DND-41 (cell line): ENCODE measurements at regions not wholly inside any gene's neighbourhood (a gene's known extent, or its start where the extent isn't known, plus 50 kb on each side); places are given as distances from the start of the nearest gene placed in this dataset.

ENCODE experiments used
- ATAC-seq: fragments of 200-7000 bp; cut with Tn5 transposase; 3 replicates; pipeline ENCODE4 v1.9.1; 2021; ENCODE audit warnings: low read depth; ENCODE audit not compliant: insufficient read depth
- DNase-seq: peaks from one replicate; pipeline ENCODE4 v3.0.0-alpha.2; 2020
- H2AFZ ChIP-seq: 2 replicates; pipeline ENCODE4 v1.6.0; 2012; ENCODE audit warnings: low read depth, low read length
- H3K27ac ChIP-seq: 2 replicates; pipeline ENCODE4 v1.5.1; 2012; ENCODE audit warnings: low read length, inconsistent platforms
- H3K27me3 ChIP-seq: fragments of 200-600 bp; sonication (generic); 2 replicates; pipeline ENCODE4 v1.6.0; 2012; ENCODE audit warnings: low read length, mild to moderate bottlenecking, inconsistent platforms; ENCODE audit not compliant: insufficient read depth, poor library complexity
- H3K36me3 ChIP-seq: 2 replicates; pipeline ENCODE4 v1.5.1; 2012; ENCODE audit warnings: low read length, inconsistent platforms; ENCODE audit not compliant: insufficient read depth
- H3K4me1 ChIP-seq: 2 replicates; pipeline ENCODE4 v1.5.1; 2012; ENCODE audit warnings: mild to moderate bottlenecking, low read length; ENCODE audit not compliant: insufficient read depth
- H3K4me2 ChIP-seq: 2 replicates; pipeline ENCODE4 v1.6.0; 2012; ENCODE audit warnings: mild to moderate bottlenecking, moderate library complexity, low read length, inconsistent platforms; ENCODE audit not compliant: insufficient read depth
- H3K4me3 ChIP-seq, 2 experiments: fragments of 200-600 bp in 1 of 2; shearing (Covaris generic) in 1 of 2; 2 replicates each; pipeline ENCODE4 v1.5.1; 2012 to 2016; ENCODE audit warnings: inconsistent platforms in 2 of 2, low read length in 2 of 2, mild to moderate bottlenecking in 2 of 2, low read depth in 1 of 2, moderate library complexity in 1 of 2
- H3K79me2 ChIP-seq: 2 replicates; pipeline ENCODE4 v1.6.0; 2012; ENCODE audit warnings: low read length, inconsistent platforms; ENCODE audit not compliant: insufficient read depth
- H3K9ac ChIP-seq: 2 replicates; pipeline ENCODE4 v1.6.0; 2012; ENCODE audit warnings: low read depth, mild to moderate bottlenecking, inconsistent platforms, low read length, moderate library complexity
- H3K9me3 ChIP-seq: 2 replicates; pipeline ENCODE4 v1.5.1; 2012; ENCODE audit warnings: low read length, moderate library complexity, mild to moderate bottlenecking, inconsistent platforms; ENCODE audit not compliant: insufficient read depth, severe bottlenecking
- H4K20me1 ChIP-seq: 2 replicates; pipeline ENCODE4 v1.6.0; 2012; ENCODE audit warnings: low read length; ENCODE audit not compliant: insufficient read depth
- EZH2 ChIP-seq: IDR thresholded peaks from 3 replicates; pipeline ENCODE4 v1.6.1; 2012; ENCODE audit warnings: borderline replicate concordance, low read depth, mild to moderate bottlenecking, moderate library complexity, low read length, inconsistent platforms; ENCODE audit not compliant: severe bottlenecking
- TF ChIP-seq, protein P1 (sequence below): IDR thresholded peaks from 2 replicates; pipeline ENCODE4 v1.5.1; 2012; ENCODE audit warnings: borderline replicate concordance, low read length, moderate library complexity, mild to moderate bottlenecking; ENCODE audit not compliant: poor library complexity, severe bottlenecking; ENCODE audit errors: extremely low read depth

DNA sequence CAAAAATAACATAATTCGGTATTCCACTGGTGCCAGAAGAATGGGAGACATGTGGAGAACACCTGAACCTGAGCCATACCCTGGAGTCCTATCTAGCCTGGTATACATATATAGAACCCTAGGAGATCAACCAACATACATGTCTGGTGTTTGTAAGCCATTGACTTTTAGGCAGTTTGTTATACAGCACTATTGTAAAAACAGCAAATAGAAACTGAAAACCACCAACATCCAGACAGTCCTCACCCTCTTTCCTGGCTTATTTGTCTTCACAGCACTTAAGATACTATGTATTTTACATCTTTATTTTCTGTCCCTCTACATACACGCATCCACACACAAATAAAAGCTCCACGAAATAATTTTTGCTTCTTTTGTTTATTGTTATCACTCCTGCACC lies 404.2 kb upstream of the PMFBP1 start:
- TF ChIP-seq, protein P1, sequence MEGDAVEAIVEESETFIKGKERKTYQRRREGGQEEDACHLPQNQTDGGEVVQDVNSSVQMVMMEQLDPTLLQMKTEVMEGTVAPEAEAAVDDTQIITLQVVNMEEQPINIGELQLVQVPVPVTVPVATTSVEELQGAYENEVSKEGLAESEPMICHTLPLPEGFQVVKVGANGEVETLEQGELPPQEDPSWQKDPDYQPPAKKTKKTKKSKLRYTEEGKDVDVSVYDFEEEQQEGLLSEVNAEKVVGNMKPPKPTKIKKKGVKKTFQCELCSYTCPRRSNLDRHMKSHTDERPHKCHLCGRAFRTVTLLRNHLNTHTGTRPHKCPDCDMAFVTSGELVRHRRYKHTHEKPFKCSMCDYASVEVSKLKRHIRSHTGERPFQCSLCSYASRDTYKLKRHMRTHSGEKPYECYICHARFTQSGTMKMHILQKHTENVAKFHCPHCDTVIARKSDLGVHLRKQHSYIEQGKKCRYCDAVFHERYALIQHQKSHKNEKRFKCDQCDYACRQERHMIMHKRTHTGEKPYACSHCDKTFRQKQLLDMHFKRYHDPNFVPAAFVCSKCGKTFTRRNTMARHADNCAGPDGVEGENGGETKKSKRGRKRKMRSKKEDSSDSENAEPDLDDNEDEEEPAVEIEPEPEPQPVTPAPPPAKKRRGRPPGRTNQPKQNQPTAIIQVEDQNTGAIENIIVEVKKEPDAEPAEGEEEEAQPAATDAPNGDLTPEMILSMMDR: no peak
- no peak for TF ChIP-seq EZH2
- Histone ChIP-seq H3K36me3 (no peaks in the 10 kb centered on the region), H3K79me2 (no peaks in the 10 kb centered on the region), H3K4me3 (no peak overlapping the region), H3K4me1 (no peaks in the 10 kb centered on the region), H3K9ac (no peak overlapping the region), H3K4me2 (no peak overlapping the region), H2AFZ (no peak overlapping the region), H3K9me3 (no peaks in the 10 kb centered on the region), H3K27me3 (no peaks in the 10 kb centered on the region), H3K27ac (no peak overlapping the region), H4K20me1 (no peaks in the 10 kb centered on the region)
- DNase-seq (no peak), ATAC-seq (no peak)

DNA sequence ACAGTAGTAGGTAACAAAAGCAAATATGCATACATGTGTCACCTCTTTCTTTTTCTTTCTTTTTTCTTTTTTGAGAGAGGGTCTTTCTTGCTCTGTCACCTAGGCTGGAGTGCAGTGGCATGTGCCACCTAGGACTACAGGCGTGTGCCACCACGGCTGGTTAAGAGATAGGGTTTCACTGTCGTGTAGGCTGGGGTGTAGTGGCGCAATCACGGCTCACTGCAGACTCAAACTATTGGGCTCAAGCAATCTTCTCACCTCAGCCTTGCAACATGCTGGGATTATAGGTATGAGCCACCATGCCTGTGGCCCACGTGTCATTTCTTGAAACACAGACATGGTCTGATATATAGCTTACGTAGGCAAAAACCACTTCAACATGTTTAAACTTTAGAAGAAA lies 397.7 kb upstream of the PMFBP1 start:
- TF ChIP-seq, protein P1: no peak
- TF ChIP-seq EZH2: no peak
- Histone ChIP-seq H3K9ac (no peak overlapping the region), H3K4me2 (no peak overlapping the region), H3K27ac (no peak overlapping the region), H3K27me3 (no peaks in the 10 kb centered on the region), H3K36me3 (no peaks in the 10 kb centered on the region), H3K9me3 (no peaks in the 10 kb centered on the region), H3K79me2 (no peaks in the 10 kb centered on the region), H2AFZ (no peak overlapping the region), H4K20me1 (no peaks in the 10 kb centered on the region), H3K4me1 (no peaks in the 10 kb centered on the region), H3K4me3 (no peak overlapping the region)
- DNase-seq: no peak
- no peak for ATAC-seq

DNA sequence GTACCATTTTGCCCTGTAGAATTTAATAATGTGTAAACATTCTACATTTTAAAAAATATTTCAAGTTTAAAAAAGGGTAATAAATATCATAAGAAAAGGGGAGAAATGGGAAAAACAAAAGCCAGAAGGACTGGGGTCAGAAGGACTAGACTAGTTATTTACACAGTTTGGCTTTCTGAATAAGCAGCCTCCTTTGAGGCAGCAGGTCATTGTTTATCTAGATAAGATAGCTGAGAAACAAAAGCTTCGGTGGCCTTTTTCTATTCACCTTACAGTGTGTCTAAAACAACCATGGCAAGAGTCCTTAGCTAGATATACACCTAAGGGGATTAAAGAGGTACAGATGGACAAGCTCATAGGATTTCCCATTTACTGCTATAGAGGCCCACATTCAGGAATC lies 396.5 kb upstream of the PMFBP1 start:
- Histone ChIP-seq H2AFZ (no peak overlapping the region), H4K20me1 (no peaks in the 10 kb centered on the region), H3K4me2 (no peak overlapping the region), H3K27ac (no peak overlapping the region), H3K27me3 (no peaks in the 10 kb centered on the region), H3K9ac (no peak overlapping the region), H3K9me3 (no peaks in the 10 kb centered on the region), H3K79me2 (no peaks in the 10 kb centered on the region), H3K36me3 (no peaks in the 10 kb centered on the region), H3K4me1 (no peaks in the 10 kb centered on the region), H3K4me3 (no peak overlapping the region)
- DNase-seq (no peak), ATAC-seq (no peak)
- TF ChIP-seq, protein P1: no peak
- no peak for TF ChIP-seq EZH2

DNA sequence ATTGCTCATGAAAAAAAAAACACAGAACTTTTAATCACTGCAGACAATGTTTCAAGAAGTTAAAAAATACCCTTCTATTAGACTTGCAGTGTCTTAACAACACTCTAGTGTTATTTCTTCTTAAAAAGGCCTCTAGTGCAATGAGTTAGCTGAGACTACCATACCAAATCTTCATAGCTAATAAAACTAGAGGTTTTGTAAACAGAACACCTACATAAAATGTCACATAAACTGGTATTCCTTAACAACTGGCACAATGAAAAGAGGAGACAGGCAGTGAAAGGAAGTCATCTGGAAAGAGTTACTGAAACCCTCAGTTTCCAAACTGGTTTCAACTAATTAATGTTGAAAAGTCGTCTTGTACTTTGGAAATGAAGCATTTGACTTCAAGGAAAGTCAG lies 394.2 kb upstream of the PMFBP1 start:
- Histone ChIP-seq H3K27ac (no peak overlapping the region), H3K79me2 (no peaks in the 10 kb centered on the region), H3K4me3 (no peak overlapping the region), H4K20me1 (no peaks in the 10 kb centered on the region), H3K4me2 (no peak overlapping the region), H3K9ac (no peak overlapping the region), H2AFZ (no peak overlapping the region), H3K27me3 (no peaks in the 10 kb centered on the region), H3K36me3 (no peaks in the 10 kb centered on the region), H3K4me1 (no peaks in the 10 kb centered on the region), H3K9me3 (no peaks in the 10 kb centered on the region)
- DNase-seq (no peak), ATAC-seq (no peak)
- TF ChIP-seq, protein P1: no peak
- no peak for TF ChIP-seq EZH2
